ENCODE measurements at regions not wholly inside any gene's neighbourhood (a gene's known extent, or its start where the extent isn't known, plus 50 kb on each side); places are given as distances from the start of the nearest gene placed in this dataset.
"Not testable (repeated sequence)": the region's sequence is repeated elsewhere in the genome, so short reads cannot be mapped to it uniquely, and the experiment has no call there.

DNA sequence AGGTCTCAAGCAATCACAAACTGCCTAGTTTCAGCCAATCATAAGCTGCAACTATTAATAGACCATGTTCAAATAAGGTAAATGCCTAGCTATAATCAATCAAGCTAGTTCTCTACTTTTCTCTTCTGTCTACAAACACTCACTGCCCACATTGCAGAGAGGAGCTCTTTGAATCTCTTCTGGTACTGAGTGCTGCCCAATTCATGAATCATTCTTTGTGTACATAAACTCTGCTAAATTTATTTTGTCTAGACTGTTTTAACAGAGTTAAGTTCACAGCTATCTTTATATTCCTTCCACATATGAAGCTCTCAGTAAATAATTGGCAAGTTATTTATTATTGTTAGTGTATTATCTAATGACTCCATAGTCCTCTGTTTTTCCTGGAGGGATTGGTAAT is 411.0 kb downstream of the EPHA7 start:
- Histone ChIP-seq H3K36me3 (ENCODE audit: insufficient read depth, low read length) (no peaks in the 10 kb centered on the region), H3K4me3 (ENCODE audit: low read length in 2 of 2) (no peak overlapping the region), H3K27ac (ENCODE audit: low read depth, low read length) (no peak overlapping the region), H3K27me3 (ENCODE audit: insufficient read depth, low read length) (no peaks in the 10 kb centered on the region), H3K4me1 (ENCODE audit: insufficient read depth, low read length) (no peaks in the 10 kb centered on the region), H3K9me3 (ENCODE audit: control insufficient read depth in 1 of 2, low read length in 2 of 2) (no peaks in the 10 kb centered on the region)
- Mint-ChIP-seq H3K4me1 (no peaks in the 10 kb centered on the region), H3K9me3 (peaks cover 0 to 14% (median 2%) of the 10 kb centered on the region in 8 donors), H3K27ac (no peak overlapping the region), H3K36me3 (peaks cover 0 to 1% of the 10 kb centered on the region in 2 donors), H3K4me3 (no peak overlapping the region), H3K27me3 (no peaks in the 10 kb centered on the region)
- POLR2A ChIA-PET (ENCODE audit: partially characterized antibody), result no interaction called here
- intact Hi-C loops (cut with micrococcal nuclease), result no loop called here
- no peak for DNase-seq
- CTCF ChIA-PET (ENCODE audit: partially characterized antibody), result no interaction called here

DNA sequence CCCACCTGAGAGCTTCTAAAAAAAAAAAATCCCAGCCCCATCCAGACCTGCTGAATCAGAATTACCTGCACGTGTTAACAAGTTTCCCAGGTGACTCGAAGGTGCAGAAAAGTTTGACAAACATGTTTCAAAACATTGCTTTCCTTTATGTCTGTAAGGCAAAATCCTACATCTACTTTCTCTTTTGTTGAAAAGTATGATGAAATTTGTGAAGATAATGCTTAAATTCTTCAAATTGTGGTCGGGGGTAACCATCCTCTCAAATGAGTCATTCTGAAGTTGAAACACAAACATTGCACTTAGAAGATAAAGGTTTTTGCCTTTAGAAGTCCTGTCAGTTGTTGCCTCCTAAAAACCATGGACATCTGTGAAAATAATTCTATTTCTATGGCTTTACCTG is 429.7 kb downstream of the EPHA7 start:
- Histone ChIP-seq H3K9me3 (ENCODE audit: control insufficient read depth in 1 of 2, low read length in 2 of 2) (no peaks in the 10 kb centered on the region), H3K27ac (ENCODE audit: low read depth, low read length) (no peak overlapping the region), H3K4me1 (ENCODE audit: insufficient read depth, low read length) (no peaks in the 10 kb centered on the region), H3K27me3 (ENCODE audit: insufficient read depth, low read length) (no peaks in the 10 kb centered on the region), H3K4me3 (ENCODE audit: low read length in 2 of 2) (no peak overlapping the region), H3K36me3 (ENCODE audit: insufficient read depth, low read length) (no peaks in the 10 kb centered on the region)
- Mint-ChIP-seq H3K27ac (no peak overlapping the region), H3K4me1 (no peaks in the 10 kb centered on the region), H3K4me3 (no peak overlapping the region), H3K9me3 (peaks cover 0 to 13% (median 2%) of the 10 kb centered on the region in 8 donors), H3K27me3 (no peaks in the 10 kb centered on the region), H3K36me3 (no peaks in the 10 kb centered on the region)
- intact Hi-C loops (cut with micrococcal nuclease), result no loop called here
- CTCF ChIA-PET (ENCODE audit: partially characterized antibody), result interaction anchor here (0.7 kb wide), 1 partner anchor 1353 kb away, joined by 3 read pairs; no protein-coding TSS in a partner anchor
- no peak for DNase-seq
- POLR2A ChIA-PET (ENCODE audit: partially characterized antibody), result no interaction called here

DNA sequence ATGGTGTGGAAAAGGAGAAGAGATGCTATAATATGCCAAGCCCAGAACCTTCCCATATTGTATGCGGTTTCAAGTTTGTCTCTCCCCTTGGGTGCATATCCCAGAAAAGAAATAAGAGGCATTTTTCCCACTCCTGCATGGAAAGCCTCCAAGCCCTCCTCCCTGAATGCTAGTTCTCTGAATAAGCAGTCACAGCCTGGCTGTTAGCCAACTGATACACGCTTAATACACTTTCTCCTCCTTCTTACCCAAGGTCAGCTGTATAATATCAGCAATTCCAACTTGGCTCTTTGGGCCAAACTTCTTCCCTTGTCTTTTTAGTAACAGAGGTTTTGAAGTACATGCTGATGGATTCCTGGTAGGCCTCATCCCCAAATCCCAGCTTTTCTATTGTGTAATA is 440.1 kb downstream of the EPHA7 start:
- Mint-ChIP-seq H3K27me3 (no peaks in the 10 kb centered on the region), H3K4me3 (no peak overlapping the region), H3K9me3 (peaks cover 2 to 16% (median 7%) of the 10 kb centered on the region in 8 donors), H3K4me1 (no peaks in the 10 kb centered on the region), H3K36me3 (no peaks in the 10 kb centered on the region), H3K27ac (no peak overlapping the region)
- Histone ChIP-seq H3K4me3 (ENCODE audit: low read length in 2 of 2) (no peak overlapping the region), H3K9me3 (ENCODE audit: control insufficient read depth in 1 of 2, low read length in 2 of 2) (no peaks in the 10 kb centered on the region), H3K4me1 (ENCODE audit: insufficient read depth, low read length) (no peaks in the 10 kb centered on the region), H3K36me3 (ENCODE audit: insufficient read depth, low read length) (no peaks in the 10 kb centered on the region), H3K27ac (ENCODE audit: low read depth, low read length) (no peak overlapping the region), H3K27me3 (ENCODE audit: insufficient read depth, low read length) (no peaks in the 10 kb centered on the region)
- CTCF ChIA-PET (ENCODE audit: partially characterized antibody), result no interaction called here
- POLR2A ChIA-PET (ENCODE audit: partially characterized antibody), result no interaction called here
- no peak for DNase-seq
- intact Hi-C loops (cut with micrococcal nuclease), result no loop called here

DNA sequence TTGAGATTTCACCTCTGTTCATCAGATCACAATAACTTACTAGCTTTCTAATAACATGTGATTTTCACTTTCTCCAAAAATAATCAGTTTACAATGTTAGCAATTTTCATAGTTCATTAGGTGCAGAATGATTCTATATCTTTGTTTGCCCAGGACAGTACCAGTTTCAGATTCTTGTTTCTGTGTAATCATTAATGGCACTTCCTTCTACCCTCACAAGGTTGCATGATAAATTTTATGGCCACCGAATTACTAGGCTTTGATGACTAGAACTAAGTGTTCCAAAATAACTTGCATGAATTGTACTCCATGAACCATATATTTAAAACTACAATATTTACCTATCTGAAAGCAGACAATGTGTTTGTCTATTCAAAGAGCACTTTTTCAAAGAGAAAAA is 442.3 kb downstream of the EPHA7 start:
- Histone ChIP-seq H3K4me1 (ENCODE audit: insufficient read depth, low read length) (no peaks in the 10 kb centered on the region), H3K27ac (ENCODE audit: low read depth, low read length) (no peak overlapping the region), H3K4me3 (ENCODE audit: low read length in 2 of 2) (no peak overlapping the region), H3K27me3 (ENCODE audit: insufficient read depth, low read length) (no peaks in the 10 kb centered on the region), H3K36me3 (ENCODE audit: insufficient read depth, low read length) (no peaks in the 10 kb centered on the region), H3K9me3 (ENCODE audit: control insufficient read depth in 1 of 2, low read length in 2 of 2) (no peaks in the 10 kb centered on the region)
- CTCF ChIA-PET (ENCODE audit: partially characterized antibody), result no interaction called here
- H3K36me3 Mint-ChIP-seq, result no peaks in the 10 kb centered on the region
- intact Hi-C loops (cut with micrococcal nuclease), result no loop called here
- POLR2A ChIA-PET (ENCODE audit: partially characterized antibody), result no interaction called here
- no peak for DNase-seq
- peaks cover 0 to 15% (median 4%) of the 10 kb centered on the region in 8 donors for H3K9me3 Mint-ChIP-seq
- H3K27me3 Mint-ChIP-seq, result no peaks in the 10 kb centered on the region
- H3K4me1 Mint-ChIP-seq, result no peaks in the 10 kb centered on the region
- no peak overlapping the region for H3K4me3 Mint-ChIP-seq
- no peak overlapping the region for H3K27ac Mint-ChIP-seq

DNA sequence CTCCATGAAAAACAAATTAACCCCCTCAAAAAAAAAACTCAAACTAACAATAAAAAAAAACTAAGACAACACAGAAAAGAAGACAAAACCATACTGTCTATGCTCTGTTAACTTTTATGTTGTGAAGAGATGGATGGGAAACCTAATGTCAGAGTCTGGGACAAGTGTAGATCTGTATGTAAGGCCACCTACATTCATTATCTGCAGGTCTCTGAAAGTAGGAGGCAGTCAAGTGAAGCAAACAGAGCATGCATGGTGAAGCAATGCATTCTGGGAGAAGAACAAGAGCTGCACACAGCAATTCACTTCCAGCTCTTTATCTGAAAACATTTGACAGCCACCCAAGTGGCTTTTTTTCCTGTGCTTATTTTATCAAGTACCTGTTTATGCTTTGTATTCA is 452.0 kb downstream of the EPHA7 start:
- ChIA-PET CTCF (ENCODE audit: partially characterized antibody) (no interaction called here), POLR2A (ENCODE audit: partially characterized antibody) (no interaction called here)
- H3K27me3 Mint-ChIP-seq, result no peaks in the 10 kb centered on the region
- H3K36me3 Mint-ChIP-seq, result no peaks in the 10 kb centered on the region
- Histone ChIP-seq H3K27ac (ENCODE audit: low read depth, low read length) (no peak overlapping the region), H3K27me3 (ENCODE audit: insufficient read depth, low read length) (no peaks in the 10 kb centered on the region), H3K4me3 (ENCODE audit: low read length in 2 of 2) (no peak overlapping the region), H3K36me3 (ENCODE audit: insufficient read depth, low read length) (no peaks in the 10 kb centered on the region), H3K9me3 (ENCODE audit: control insufficient read depth in 1 of 2, low read length in 2 of 2) (no peaks in the 10 kb centered on the region), H3K4me1 (ENCODE audit: insufficient read depth, low read length) (no peaks in the 10 kb centered on the region)
- no peaks in the 10 kb centered on the region for H3K4me1 Mint-ChIP-seq
- DNase-seq, result no peak
- peaks cover 0 to 8% (median 1%) of the 10 kb centered on the region in 8 donors for H3K9me3 Mint-ChIP-seq
- intact Hi-C loops (cut with micrococcal nuclease), result no loop called here
- no peak overlapping the region for H3K4me3 Mint-ChIP-seq
- no peak overlapping the region for H3K27ac Mint-ChIP-seq

DNA sequence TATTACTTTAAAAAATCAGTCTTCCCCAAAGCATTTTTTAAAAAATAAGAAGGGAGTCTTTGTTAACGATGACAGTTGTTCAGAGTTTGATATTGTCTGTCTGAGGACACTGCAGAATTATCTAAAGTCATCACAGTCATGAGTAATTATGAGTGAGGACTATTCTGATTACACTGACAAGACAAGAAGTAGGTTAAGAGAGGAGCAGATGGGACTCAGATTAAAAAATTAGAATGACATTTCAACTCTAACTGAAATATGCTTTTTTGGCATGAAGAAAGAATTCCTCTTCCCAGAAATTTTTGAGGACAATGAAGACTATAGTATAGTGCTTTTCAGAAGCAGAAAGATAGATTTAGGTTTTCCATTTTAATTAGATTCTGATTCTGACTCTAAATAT is 456.5 kb downstream of the EPHA7 start:
- no peaks in the 10 kb centered on the region for H3K9me3 ChIP-seq (ENCODE audit: control insufficient read depth in 1 of 2, low read length in 2 of 2)
- no peak overlapping the region for H3K27ac Mint-ChIP-seq
- no peak overlapping the region for H3K4me3 Mint-ChIP-seq
- no peaks in the 10 kb centered on the region for H3K36me3 ChIP-seq (ENCODE audit: insufficient read depth, low read length)
- no peaks in the 10 kb centered on the region for H3K4me1 ChIP-seq (ENCODE audit: insufficient read depth, low read length)
- CTCF ChIA-PET (ENCODE audit: partially characterized antibody), result no interaction called here
- intact Hi-C loops (cut with micrococcal nuclease), result no loop called here
- H3K4me3 ChIP-seq (ENCODE audit: low read length in 2 of 2), result no peak overlapping the region
- H3K27ac ChIP-seq (ENCODE audit: low read depth, low read length), result no peak overlapping the region
- POLR2A ChIA-PET (ENCODE audit: partially characterized antibody), result no interaction called here
- no peak for DNase-seq
- H3K9me3 Mint-ChIP-seq, result peaks cover 0 to 14% (median 6%) of the 10 kb centered on the region in 8 donors
- H3K36me3 Mint-ChIP-seq, result no peaks in the 10 kb centered on the region
- no peaks in the 10 kb centered on the region for H3K27me3 Mint-ChIP-seq
- H3K4me1 Mint-ChIP-seq, result no peaks in the 10 kb centered on the region
- H3K27me3 ChIP-seq (ENCODE audit: insufficient read depth, low read length), result no peaks in the 10 kb centered on the region

DNA sequence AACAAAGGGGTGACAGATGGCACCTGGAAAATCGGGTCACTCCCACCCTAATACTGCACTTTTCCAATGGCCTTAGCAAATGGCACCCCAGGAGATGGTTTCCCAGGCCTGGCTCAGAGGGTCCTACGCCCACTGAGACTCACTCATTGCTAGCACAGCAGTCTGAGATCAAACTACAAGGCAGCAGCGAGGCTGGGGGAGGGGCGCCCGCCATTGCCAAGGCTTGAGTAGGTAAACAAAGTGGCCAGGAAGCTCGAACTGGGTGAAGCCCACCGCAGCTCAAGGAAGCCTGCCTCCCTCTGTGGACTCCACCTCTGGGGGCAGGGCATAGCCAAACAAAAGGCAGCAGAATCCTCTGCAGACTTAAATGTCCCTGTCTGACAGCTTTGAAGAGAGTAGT is 467.2 kb downstream of the EPHA7 start:
- H3K27ac ChIP-seq (ENCODE audit: low read depth, low read length); H3K4me1 Mint-ChIP-seq; DNase-seq; H3K4me3 Mint-ChIP-seq; H3K27me3 ChIP-seq (ENCODE audit: insufficient read depth, low read length); intact Hi-C loops (cut with micrococcal nuclease); H3K27ac Mint-ChIP-seq; H3K36me3 Mint-ChIP-seq; H3K4me1 ChIP-seq (ENCODE audit: insufficient read depth, low read length); CTCF ChIA-PET (ENCODE audit: partially characterized antibody); H3K36me3 ChIP-seq (ENCODE audit: insufficient read depth, low read length); H3K4me3 ChIP-seq (ENCODE audit: low read length in 2 of 2); POLR2A ChIA-PET (ENCODE audit: partially characterized antibody); H3K9me3 ChIP-seq (ENCODE audit: control insufficient read depth in 1 of 2, low read length in 2 of 2); H3K27me3 Mint-ChIP-seq: not testable (repeated sequence)
- peaks cover 0 to 24% (median 7%) of the 10 kb centered on the region in 8 donors for H3K9me3 Mint-ChIP-seq

DNA sequence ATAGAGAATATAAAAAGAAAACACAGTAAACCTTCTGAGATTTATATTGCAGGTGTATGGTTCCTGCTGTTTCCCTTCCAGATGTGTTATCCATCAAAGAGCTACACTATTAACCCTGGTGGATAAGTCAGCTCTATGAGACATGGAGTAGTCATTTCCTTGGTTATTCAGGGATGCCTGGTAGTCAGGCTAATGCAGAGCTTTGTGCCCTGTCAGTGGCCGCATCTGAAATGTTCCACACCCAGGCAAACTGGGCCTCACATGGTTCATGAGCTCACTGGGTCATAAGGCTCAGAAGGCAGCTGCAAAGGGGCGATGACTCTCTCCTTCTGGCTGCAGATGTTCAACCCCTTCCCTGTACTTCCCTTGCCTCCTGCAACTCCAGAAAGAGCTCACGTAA is 473.6 kb downstream of the EPHA7 start:
- peaks cover 0 to 9% (median 4%) of the 10 kb centered on the region in 8 donors for H3K9me3 Mint-ChIP-seq
- no peak overlapping the region for H3K4me3 Mint-ChIP-seq
- no peaks in the 10 kb centered on the region for H3K36me3 Mint-ChIP-seq
- peaks cover 0 to 1% of the 10 kb centered on the region in 2 donors for H3K27me3 Mint-ChIP-seq
- ChIA-PET CTCF (ENCODE audit: partially characterized antibody) (no interaction called here), POLR2A (ENCODE audit: partially characterized antibody) (no interaction called here)
- Histone ChIP-seq H3K36me3 (ENCODE audit: insufficient read depth, low read length) (no peaks in the 10 kb centered on the region), H3K27ac (ENCODE audit: low read depth, low read length) (no peak overlapping the region), H3K27me3 (ENCODE audit: insufficient read depth, low read length) (no peaks in the 10 kb centered on the region), H3K9me3 (ENCODE audit: control insufficient read depth in 1 of 2, low read length in 2 of 2) (no peaks in the 10 kb centered on the region), H3K4me1 (ENCODE audit: insufficient read depth, low read length) (no peaks in the 10 kb centered on the region), H3K4me3 (ENCODE audit: low read length in 2 of 2) (no peak overlapping the region)
- no peak overlapping the region for H3K27ac Mint-ChIP-seq
- no peaks in the 10 kb centered on the region for H3K4me1 Mint-ChIP-seq
- intact Hi-C loops (cut with micrococcal nuclease), result no loop called here
- DNase-seq, result no peak
